GM19240 (cell line): ENCODE measurements at regions not wholly inside any gene's neighbourhood (a gene's known extent, or its start where the extent isn't known, plus 50 kb on each side); places are given as distances from the start of the nearest gene placed in this dataset.
"Not testable (repeated sequence)": the region's sequence is repeated elsewhere in the genome, so short reads cannot be mapped to it uniquely, and the experiment has no call there.

Experiments used
- DNase-seq: peaks from one replicate; pipeline ENCODE4 v3.0.0; 2011; ENCODE audit warnings: low spot score; ENCODE audit not compliant: insufficient read length

GRCh38 chr20:39785252-39785917 lies 823.2 kb downstream of the DHX35 start:
- no peak for DNase-seq

DNA sequence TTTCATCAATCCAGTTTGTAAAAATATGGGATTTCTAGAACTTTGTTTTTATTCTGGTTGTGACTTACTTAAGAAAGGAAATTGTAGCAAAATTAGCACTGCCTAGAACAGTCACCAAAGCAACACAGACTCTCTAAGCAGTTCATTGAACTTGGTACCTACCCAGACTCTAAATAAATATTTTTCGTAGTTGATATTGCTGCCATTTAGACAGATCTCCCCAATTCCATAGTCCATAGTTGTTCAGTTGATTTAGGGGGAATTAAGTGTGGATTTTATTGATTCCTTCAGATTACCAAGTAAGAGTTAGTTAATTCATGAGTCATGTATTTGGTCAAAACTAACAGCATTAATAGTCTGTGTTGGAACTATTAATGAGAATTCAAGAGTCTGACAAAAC lies 822.5 kb downstream of the DHX35 start:
- no peak for DNase-seq

- no peak for DNase-seq
Observed at GRCh38 chr20:39778847-39779604, 816.9 kb downstream of the DHX35 start.

DNA sequence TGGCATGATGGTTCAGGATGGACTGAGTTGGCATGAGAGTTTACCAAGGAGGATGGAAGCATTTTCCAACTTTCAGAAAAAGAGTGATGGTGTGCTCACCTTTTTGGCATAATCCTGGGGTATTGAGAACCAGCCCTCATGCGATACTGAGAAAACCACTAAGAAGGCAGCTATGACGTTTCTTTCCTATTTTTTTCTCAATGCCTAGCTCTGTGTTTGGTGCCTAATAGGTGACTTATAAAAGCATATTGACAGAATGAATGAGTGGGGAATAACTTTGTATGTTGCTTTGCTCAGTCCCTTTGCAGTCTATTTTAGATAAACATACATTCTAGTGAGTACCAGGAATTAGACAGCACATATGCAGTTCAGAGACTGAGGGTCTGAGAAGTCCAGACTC lies 816.3 kb downstream of the DHX35 start:
- DNase-seq, result no peak

- DNase-seq, result no peak
Observed at GRCh38 chr20:39777610-39778009, 815.5 kb downstream of the DHX35 start.

DNA sequence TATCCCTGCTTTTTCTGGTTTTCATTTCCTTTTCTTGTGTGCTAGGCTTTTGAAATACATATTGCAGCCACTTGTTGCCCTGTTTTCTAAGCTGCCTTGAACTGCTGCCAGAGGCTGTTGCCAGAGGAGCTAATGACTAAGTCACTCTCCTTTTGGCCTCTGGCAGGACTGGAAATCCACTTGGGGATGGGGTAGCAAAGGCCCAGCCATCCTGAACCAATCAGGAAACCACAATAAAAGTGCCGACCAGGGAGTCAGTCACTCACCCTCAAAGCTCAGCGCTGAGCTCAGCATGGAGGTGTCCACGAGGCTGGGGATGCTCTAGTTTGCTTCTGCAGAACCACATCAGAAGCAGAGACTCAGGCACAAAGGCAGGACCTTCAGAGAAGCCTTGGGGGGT lies 813.0 kb downstream of the DHX35 start:
- no peak for DNase-seq

GRCh38 chr20:39773380-39774000 lies 811.3 kb downstream of the DHX35 start:
- no peak for DNase-seq

DNA sequence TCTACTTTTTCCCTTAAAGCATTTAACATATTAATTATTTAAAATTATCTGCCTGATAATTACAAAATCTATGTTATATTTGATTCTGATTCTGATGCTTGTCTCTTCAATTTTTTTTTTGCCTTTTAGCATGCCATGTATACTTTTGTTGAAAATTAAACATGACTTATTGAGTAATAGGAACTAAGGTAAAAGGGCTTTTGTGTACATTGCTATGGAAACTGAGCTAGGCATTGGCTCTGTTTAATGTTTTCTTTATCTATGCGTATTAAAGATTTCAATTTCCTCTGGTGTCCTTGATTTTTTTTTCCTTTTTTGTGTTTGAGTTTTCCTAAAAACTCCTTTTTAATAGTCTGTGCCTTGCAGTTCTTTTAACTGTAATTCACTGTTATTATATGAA lies 805.2 kb downstream of the DHX35 start:
- DNase-seq, result no peak

DNA sequence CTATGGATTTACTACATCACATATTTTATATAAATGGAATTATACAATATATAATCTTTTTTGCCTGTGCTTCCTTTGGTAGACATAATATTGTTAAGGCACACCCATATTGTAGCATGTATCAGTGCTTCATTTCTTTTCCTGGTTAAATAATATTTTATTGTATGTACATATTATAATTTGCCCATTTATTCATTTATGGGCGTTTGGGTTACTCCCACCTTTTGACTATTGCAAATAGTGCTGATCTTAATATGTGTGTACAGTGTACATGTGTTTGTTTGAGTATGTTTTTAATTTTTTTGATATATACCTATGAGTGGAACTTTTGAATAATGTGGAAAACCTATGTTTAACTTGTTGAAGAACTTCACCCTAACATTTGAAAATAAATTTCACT lies 804.2 kb downstream of the DHX35 start:
- DNase-seq, result no peak

- DNase-seq, result no peak
Observed at GRCh38 chr20:39762716-39763115, 800.6 kb downstream of the DHX35 start.

GRCh38 chr20:39758876-39759275 lies 796.7 kb downstream of the DHX35 start:
- no peak for DNase-seq

- DNase-seq, result no peak
Observed at GRCh38 chr20:39756828-39757227, 794.7 kb downstream of the DHX35 start.

DNA sequence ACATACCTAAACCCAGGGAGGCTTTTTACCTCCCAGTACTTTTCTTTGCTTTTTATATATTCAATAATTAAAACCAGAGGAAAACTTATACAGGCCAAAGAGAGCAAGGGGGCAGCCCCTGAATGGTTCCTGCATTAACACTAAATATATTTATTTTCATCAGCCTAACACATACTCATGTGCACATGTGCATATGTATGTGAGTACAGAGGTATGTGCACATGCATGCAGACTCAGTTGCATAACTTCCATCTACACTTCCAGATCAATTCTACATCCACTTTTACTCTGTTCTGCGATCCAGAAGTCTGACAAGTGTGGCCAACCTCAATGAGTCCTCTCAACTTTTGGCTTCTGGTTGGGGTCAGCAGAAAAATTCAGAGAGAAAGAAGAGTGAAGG lies 794.2 kb downstream of the DHX35 start:
- DNase-seq, result no peak

- no peak for DNase-seq
Observed at GRCh38 chr20:39752262-39752876, 790.2 kb downstream of the DHX35 start.

GRCh38 chr20:39751557-39752137 lies 789.5 kb downstream of the DHX35 start:
- no peak for DNase-seq

DNA sequence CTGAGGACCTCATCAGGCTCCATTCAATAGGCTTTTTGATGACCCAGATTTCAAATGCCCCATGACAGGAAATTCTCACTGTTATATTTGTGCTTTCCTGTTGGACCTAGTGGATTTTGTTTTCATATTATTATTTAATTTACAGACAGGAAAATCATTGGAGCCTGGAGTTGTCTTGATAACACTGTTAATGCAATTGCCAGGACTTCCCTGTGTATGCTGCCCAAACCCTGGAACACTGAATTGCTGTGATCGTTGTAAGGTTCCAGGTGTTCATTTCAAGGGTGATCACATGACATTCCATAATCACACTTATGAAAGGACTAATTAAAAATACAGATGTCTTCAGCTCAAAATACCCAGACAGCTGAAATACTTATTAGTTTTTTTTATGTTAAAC lies 783.2 kb downstream of the DHX35 start:
- no peak for DNase-seq

DNA sequence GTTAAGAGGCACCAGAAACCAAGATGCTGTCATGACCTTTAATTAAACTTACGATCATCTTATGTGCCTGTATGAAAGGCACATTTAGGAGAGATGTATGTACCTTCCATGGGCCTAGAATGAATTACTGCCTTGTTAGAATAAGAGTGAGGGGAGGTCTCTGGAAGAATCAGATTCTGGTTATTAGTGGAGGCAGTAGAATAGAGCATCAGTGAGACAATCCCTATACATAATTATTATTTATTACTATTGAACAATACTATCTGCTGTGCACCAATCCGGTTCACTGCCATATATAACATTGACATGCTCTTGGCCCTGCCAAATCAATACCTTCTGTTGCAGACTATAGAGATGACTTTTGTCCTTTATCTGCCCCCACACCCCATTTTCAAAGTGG lies 776.5 kb downstream of the DHX35 start:
- DNase-seq, result no peak

- no peak for DNase-seq
Observed at GRCh38 chr20:39736434-39737327, 774.5 kb downstream of the DHX35 start.

DNA sequence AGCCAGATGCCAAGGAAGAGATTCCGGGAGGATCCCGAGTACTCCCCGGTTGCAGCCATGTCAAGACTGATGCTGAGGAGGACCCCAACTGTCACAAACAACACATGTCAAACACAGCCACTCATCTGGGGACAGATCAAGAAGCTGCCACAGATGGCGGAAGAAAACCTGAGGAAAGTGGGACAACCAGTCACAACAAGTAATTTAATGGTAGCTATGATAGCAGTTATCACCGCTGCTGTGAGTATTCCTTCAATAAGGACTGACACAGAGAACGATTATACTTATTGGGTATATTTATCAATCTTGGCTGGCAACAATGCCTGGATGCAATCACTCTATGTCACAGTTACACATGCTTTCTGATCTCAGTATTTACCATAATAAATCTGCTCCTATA lies 763.4 kb downstream of the DHX35 start:
- DNase-seq, result not testable (repeated sequence)

GRCh38 chr20:39719293-39719692 lies 757.1 kb downstream of the DHX35 start:
- no peak for DNase-seq

GRCh38 chr20:39717936-39718335 lies 755.8 kb downstream of the DHX35 start:
- no peak for DNase-seq
